Hepatocyte (in vitro differentiated cells): ENCODE measurements at regions not wholly inside any gene's neighbourhood (a gene's known extent, or its start where the extent isn't known, plus 50 kb on each side); places are given as distances from the start of the nearest gene placed in this dataset.

Source experiments
- CTCF ChIP-seq: fragments of 200-600 bp; sonication (generic); IDR thresholded peaks from 2 replicates; pipeline ENCODE4 v1.5.1; 2016; ENCODE audit warnings: antibody characterized with exemption, mild to moderate bottlenecking; ENCODE audit not compliant: poor library complexity
- EZH2phosphoT487 ChIP-seq: fragments of 200-600 bp; sonication (generic); IDR thresholded peaks from one replicate; pipeline ENCODE4 v1.6.1; 2018; ENCODE audit warnings: antibody characterized with exemption, mild to moderate bottlenecking, low read depth, moderate library complexity; ENCODE audit not compliant: unreplicated experiment, severe bottlenecking

DNA sequence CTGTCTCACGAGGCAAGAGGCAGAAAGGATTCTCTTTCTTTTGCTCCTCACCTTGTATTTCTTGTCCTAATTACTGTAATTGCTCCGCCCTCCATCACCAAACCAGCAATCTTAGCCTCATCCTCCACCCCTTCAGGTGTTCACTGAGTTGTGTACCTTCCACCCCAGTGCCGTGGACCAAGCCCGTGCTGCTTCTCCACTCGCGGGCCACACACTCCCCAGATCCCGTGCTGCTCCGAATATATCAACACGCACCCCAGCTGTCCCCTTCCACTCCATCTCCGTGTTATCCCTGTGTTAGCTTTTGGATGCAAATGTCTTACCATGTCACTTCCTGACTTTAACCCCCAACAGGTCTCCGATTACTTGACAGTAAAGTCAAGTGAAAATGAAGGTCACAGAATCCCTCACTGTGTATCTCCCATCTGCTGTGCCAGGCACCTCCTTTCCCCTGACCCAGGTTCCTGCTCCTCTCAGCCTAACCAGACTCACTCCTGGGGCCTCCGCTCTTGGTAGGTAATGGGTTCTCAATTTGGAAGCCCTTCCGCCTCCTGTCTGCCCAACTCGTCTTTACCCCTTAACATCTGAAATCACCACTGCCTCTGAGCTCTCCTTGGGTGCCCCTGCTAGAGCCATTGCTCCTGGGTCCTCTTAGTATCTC, 320.2 kb downstream of the MED10 start:
- TF ChIP-seq CTCF (no peak), EZH2phosphoT487 (no peak)
